ENCODE measurements at regions not wholly inside any gene's neighbourhood (a gene's known extent, or its start where the extent isn't known, plus 50 kb on each side); places are given as distances from the start of the nearest gene placed in this dataset.

DNA sequence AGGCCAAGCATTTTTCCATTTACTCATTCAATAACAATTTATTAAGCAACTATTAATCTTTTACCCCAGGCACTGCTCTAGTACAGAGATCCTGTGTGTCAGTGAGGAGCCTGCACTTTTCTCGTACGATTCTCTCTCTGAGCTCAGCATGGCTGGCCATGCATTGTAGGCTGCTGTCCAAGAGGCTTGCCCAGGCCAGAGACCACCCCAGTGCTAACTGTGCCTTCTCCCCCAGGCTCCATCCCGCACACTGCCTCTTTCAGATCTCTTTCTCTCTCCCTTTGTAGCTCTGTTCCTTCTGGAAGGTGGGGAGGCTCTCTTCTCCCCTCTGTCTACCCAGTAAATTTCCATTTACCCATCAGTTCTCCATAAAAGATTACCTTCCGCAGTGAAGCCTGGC, 101.0 kb upstream of the IKZF1 start:
- Histone ChIP-seq H3K27ac (ENCODE audit: insufficient read depth, low read length, poor library complexity, severe bottlenecking) (no peak overlapping the region), H3K4me1 (ENCODE audit: control insufficient read depth, insufficient read depth, low read length, poor library complexity, severe bottlenecking) (peaks cover 35% of the 10 kb centered on the region), H3K27me3 (replicated peaks; ENCODE audit: control insufficient read depth, insufficient read depth, low read length, poor library complexity, severe bottlenecking) (no peaks in the 10 kb centered on the region), H3K36me3 (ENCODE audit: control insufficient read depth, insufficient read depth, low read length) (no peaks in the 10 kb centered on the region), H3K9me3 (ENCODE audit: control insufficient read depth, low read length) (no peaks in the 10 kb centered on the region), H3K4me3 (ENCODE audit: insufficient read depth, low read depth, low read length, poor library complexity, severe bottlenecking) (no peak overlapping the region)
- DNase-seq: no peak

DNA sequence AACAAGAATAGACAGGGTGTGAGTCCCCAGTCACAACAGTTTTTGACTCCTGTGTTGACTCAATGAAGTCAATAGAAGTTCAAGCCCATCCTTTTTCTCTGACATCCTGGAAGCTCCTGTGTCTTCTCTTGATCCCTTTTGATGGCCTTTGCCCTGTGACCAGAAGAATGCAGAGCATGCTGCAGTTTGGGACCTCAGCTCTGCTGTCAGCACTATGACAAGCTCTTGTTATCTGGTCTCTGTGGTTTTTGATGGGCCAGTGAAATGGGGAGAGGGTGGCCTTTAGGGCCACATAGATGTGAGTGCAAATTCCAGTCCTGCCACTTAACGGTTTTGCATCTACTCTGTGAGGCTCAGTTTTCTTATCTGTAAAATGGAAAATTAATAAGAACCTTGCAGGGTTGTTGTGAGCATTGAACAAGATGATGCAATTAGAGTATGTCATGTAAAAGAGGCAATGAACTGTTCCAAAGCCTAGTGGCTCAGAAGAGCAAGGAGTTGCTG, 102.4 kb upstream of the IKZF1 start:
- H3K9me3 ChIP-seq (ENCODE audit: control insufficient read depth, low read length): no peaks in the 10 kb centered on the region
- DNase-seq: no peak
- H3K36me3 ChIP-seq (ENCODE audit: control insufficient read depth, insufficient read depth, low read length): no peaks in the 10 kb centered on the region
- H3K27ac ChIP-seq (ENCODE audit: insufficient read depth, low read length, poor library complexity, severe bottlenecking): no peak overlapping the region
- H3K27me3 ChIP-seq (replicated peaks; ENCODE audit: control insufficient read depth, insufficient read depth, low read length, poor library complexity, severe bottlenecking): no peaks in the 10 kb centered on the region
- H3K4me3 ChIP-seq (ENCODE audit: insufficient read depth, low read depth, low read length, poor library complexity, severe bottlenecking): no peak overlapping the region
- H3K4me1 ChIP-seq (ENCODE audit: control insufficient read depth, insufficient read depth, low read length, poor library complexity, severe bottlenecking): peaks cover 29% of the 10 kb centered on the region

DNA sequence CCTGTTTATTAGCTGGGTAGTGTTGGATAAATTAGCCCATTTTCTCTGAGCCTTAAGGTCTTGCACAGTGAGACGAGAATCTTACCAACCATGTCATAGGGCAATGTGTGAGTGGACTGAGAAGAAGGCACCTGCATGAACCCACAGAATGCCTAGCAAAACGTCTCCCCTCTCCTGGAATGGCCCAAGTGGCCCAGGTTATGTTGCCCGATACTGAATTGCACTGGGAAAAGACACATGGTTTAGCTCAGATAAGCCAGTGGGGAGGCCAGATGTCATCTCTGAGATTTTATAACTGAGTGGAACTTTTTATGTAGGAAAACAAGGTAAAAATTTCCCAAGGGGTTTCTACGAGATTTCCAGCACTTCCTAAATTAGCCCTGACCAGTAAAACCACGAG, 104.7 kb upstream of the IKZF1 start:
- Histone ChIP-seq H3K4me1 (ENCODE audit: control insufficient read depth, insufficient read depth, low read length, poor library complexity, severe bottlenecking) (peaks cover 11% of the 10 kb centered on the region), H3K9me3 (ENCODE audit: control insufficient read depth, low read length) (no peaks in the 10 kb centered on the region), H3K27me3 (replicated peaks; ENCODE audit: control insufficient read depth, insufficient read depth, low read length, poor library complexity, severe bottlenecking) (no peaks in the 10 kb centered on the region), H3K36me3 (ENCODE audit: control insufficient read depth, insufficient read depth, low read length) (no peaks in the 10 kb centered on the region), H3K27ac (ENCODE audit: insufficient read depth, low read length, poor library complexity, severe bottlenecking) (no peak overlapping the region), H3K4me3 (ENCODE audit: insufficient read depth, low read depth, low read length, poor library complexity, severe bottlenecking) (no peak overlapping the region)
- DNase-seq: no peak

DNA sequence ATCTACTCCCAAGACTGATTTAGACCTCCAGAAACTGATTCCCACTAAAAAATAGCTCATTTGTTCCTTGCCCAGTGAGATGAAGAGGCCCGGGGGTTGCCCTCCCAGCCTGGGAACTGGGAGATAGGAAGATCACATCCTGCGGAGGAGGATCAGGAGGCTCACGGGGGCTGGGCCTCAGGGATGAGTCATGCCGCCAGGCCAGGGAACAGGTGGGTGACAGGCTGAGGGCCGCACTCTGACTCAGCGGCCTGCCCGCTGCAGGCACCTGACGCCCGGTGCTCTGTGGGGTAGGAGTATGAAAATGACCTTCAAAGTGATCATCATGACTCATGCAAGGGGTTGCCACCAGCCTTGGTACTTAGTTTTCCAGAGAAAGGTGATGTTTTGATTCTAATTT, 104.5 kb upstream of the ZPBP start:
- DNase-seq: peak in 2 of 3 donors; percentile 12 to 36
- Histone ChIP-seq H3K9me3 (ENCODE audit: control insufficient read depth, low read length) (no peaks in the 10 kb centered on the region), H3K4me3 (ENCODE audit: insufficient read depth, low read depth, low read length, poor library complexity, severe bottlenecking) (no peak overlapping the region), H3K4me1 (ENCODE audit: control insufficient read depth, insufficient read depth, low read length, poor library complexity, severe bottlenecking) (peaks cover 3% of the 10 kb centered on the region), H3K27ac (ENCODE audit: insufficient read depth, low read length, poor library complexity, severe bottlenecking) (no peak overlapping the region), H3K36me3 (ENCODE audit: control insufficient read depth, insufficient read depth, low read length) (no peaks in the 10 kb centered on the region), H3K27me3 (replicated peaks; ENCODE audit: control insufficient read depth, insufficient read depth, low read length, poor library complexity, severe bottlenecking) (no peaks in the 10 kb centered on the region)

DNA sequence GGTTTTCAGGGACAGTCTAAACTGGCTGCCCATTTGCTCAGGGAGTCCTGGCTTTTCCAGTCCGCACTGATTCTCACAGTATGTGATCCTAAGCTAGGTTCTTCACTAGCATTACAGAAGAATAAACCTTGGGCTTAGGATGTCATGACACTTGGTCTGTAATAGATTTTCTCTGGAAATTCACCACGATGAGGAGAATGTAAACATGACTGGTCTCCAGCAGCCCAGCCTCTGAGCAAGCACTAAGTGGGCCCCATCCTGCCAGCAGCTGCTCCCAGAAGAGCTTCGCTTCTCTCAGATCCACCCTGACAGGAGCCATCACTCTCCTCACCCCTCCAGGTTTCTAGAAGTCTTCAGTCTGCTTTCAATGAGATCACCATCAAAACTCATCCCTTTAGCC, 103.7 kb upstream of the ZPBP start:
- Histone ChIP-seq H3K27ac (ENCODE audit: insufficient read depth, low read length, poor library complexity, severe bottlenecking) (no peak overlapping the region), H3K36me3 (ENCODE audit: control insufficient read depth, insufficient read depth, low read length) (no peaks in the 10 kb centered on the region), H3K9me3 (ENCODE audit: control insufficient read depth, low read length) (no peaks in the 10 kb centered on the region), H3K4me1 (ENCODE audit: control insufficient read depth, insufficient read depth, low read length, poor library complexity, severe bottlenecking) (peaks cover 3% of the 10 kb centered on the region), H3K27me3 (replicated peaks; ENCODE audit: control insufficient read depth, insufficient read depth, low read length, poor library complexity, severe bottlenecking) (no peaks in the 10 kb centered on the region), H3K4me3 (ENCODE audit: insufficient read depth, low read depth, low read length, poor library complexity, severe bottlenecking) (no peak overlapping the region)
- DNase-seq: no peak

DNA sequence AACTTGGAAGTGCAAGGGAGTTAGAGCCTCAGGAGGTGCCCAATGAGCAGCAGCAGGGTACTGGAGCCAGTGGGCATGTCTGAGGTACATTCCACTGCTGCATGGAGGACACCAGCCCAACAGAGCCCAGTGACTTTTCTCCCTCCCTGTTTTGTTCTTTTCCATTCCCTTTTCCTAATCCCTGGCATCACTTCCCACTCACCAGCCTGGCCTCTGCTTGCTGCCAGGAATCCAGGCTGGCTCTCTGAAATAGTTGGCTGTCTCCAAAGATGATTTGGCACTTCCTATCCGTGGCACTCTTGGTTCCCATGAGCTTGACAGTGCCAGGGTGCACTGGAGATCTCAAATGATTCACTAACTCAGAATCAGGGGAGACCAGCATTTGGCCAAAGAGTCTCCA, 97.7 kb upstream of the ZPBP start:
- DNase-seq: no peak
- H3K4me1 ChIP-seq (ENCODE audit: control insufficient read depth, insufficient read depth, low read length, poor library complexity, severe bottlenecking): no peaks in the 10 kb centered on the region
- H3K36me3 ChIP-seq (ENCODE audit: control insufficient read depth, insufficient read depth, low read length): no peaks in the 10 kb centered on the region
- no peak overlapping the region for H3K27ac ChIP-seq (ENCODE audit: insufficient read depth, low read length, poor library complexity, severe bottlenecking)
- no peaks in the 10 kb centered on the region for H3K9me3 ChIP-seq (ENCODE audit: control insufficient read depth, low read length)
- no peaks in the 10 kb centered on the region for H3K27me3 ChIP-seq (replicated peaks; ENCODE audit: control insufficient read depth, insufficient read depth, low read length, poor library complexity, severe bottlenecking)
- no peak overlapping the region for H3K4me3 ChIP-seq (ENCODE audit: insufficient read depth, low read depth, low read length, poor library complexity, severe bottlenecking)

DNA sequence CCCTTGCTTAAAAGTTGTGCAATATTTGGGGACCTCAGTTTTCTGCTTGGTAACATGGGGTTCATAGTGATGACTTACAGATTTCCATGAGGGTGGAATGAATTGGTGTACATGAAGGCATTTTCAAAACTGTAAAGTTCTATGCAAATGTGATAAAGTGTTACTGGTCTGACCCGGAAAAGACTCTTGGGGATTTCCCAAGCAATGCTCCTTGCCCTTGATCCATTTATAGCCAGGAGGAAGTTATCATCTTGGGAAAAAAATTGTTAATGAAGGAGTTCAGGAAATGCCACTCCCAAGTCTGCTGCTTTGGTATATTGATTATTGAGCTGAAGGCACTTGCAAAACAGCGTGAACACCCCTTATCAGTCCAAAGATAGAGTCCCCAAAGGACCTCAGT, 96.3 kb upstream of the ZPBP start:
- Histone ChIP-seq H3K4me3 (ENCODE audit: insufficient read depth, low read depth, low read length, poor library complexity, severe bottlenecking) (no peak overlapping the region), H3K36me3 (ENCODE audit: control insufficient read depth, insufficient read depth, low read length) (no peaks in the 10 kb centered on the region), H3K9me3 (ENCODE audit: control insufficient read depth, low read length) (no peaks in the 10 kb centered on the region), H3K27ac (ENCODE audit: insufficient read depth, low read length, poor library complexity, severe bottlenecking) (no peak overlapping the region), H3K4me1 (ENCODE audit: control insufficient read depth, insufficient read depth, low read length, poor library complexity, severe bottlenecking) (no peaks in the 10 kb centered on the region), H3K27me3 (replicated peaks; ENCODE audit: control insufficient read depth, insufficient read depth, low read length, poor library complexity, severe bottlenecking) (no peaks in the 10 kb centered on the region)
- DNase-seq: no peak

DNA sequence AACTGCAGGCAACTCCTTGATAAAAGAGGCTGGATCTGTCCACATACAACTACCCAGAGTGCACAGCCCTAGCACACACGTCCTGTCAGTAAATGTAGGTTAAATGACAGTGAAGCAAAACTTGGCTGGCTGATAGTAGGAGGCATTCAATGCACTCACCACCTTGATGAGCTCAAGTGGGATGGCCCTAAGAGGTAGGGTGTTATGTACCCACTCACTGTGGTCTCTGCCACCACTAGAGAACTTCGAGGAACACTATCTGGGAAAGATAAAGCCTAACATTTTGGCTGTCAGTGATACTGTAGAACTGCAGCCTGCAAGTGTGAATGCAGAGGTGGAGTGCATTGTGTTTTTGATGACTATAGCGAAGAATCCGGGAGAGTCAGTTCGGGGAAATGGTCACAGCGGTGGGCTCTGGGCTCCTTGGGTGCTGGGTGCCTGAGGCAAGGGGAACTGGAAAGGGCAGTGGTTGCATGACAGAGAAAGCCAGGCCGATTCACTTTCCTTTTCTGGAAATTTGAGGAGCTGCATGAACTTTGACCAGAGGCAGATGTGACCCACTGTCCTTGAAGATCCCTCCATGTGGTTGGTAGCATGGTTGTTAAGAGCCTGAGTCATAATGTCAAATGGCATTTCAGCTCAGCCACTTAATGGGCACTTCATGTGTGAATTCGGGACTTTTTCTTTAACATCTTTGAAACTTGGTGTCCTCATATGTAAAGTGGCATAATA, 93.1 kb upstream of the ZPBP start:
- Histone ChIP-seq H3K27ac (ENCODE audit: insufficient read depth, low read length, poor library complexity, severe bottlenecking) (no peak overlapping the region), H3K27me3 (replicated peaks; ENCODE audit: control insufficient read depth, insufficient read depth, low read length, poor library complexity, severe bottlenecking) (no peaks in the 10 kb centered on the region), H3K4me3 (ENCODE audit: insufficient read depth, low read depth, low read length, poor library complexity, severe bottlenecking) (no peak overlapping the region), H3K9me3 (ENCODE audit: control insufficient read depth, low read length) (no peaks in the 10 kb centered on the region), H3K4me1 (ENCODE audit: control insufficient read depth, insufficient read depth, low read length, poor library complexity, severe bottlenecking) (no peaks in the 10 kb centered on the region), H3K36me3 (ENCODE audit: control insufficient read depth, insufficient read depth, low read length) (no peaks in the 10 kb centered on the region)
- DNase-seq: no peak

DNA sequence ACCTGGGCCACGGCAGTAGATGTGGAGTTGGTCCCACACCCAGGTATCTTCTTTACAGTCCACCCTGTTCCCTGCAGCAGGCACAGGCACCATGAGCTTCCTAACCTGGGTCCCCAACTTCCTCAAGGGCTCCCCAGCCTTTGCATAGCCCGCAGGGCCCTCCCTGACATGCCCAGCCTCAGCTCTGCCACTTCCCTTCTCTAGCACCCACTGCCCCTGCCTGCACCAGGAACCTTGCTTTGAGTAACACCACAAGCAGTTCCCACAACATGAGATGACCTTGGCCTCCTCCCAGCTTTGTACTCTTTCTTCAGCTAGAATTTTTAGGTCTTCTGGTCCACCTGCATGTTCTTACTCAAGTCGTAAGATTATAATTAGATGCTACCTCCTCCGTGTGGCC, 92.2 kb upstream of the ZPBP start:
- DNase-seq: no peak
- H3K4me1 ChIP-seq (ENCODE audit: control insufficient read depth, insufficient read depth, low read length, poor library complexity, severe bottlenecking): no peaks in the 10 kb centered on the region
- no peaks in the 10 kb centered on the region for H3K27me3 ChIP-seq (replicated peaks; ENCODE audit: control insufficient read depth, insufficient read depth, low read length, poor library complexity, severe bottlenecking)
- H3K4me3 ChIP-seq (ENCODE audit: insufficient read depth, low read depth, low read length, poor library complexity, severe bottlenecking): no peak overlapping the region
- H3K36me3 ChIP-seq (ENCODE audit: control insufficient read depth, insufficient read depth, low read length): no peaks in the 10 kb centered on the region
- H3K27ac ChIP-seq (ENCODE audit: insufficient read depth, low read length, poor library complexity, severe bottlenecking): no peak overlapping the region
- no peaks in the 10 kb centered on the region for H3K9me3 ChIP-seq (ENCODE audit: control insufficient read depth, low read length)

DNA sequence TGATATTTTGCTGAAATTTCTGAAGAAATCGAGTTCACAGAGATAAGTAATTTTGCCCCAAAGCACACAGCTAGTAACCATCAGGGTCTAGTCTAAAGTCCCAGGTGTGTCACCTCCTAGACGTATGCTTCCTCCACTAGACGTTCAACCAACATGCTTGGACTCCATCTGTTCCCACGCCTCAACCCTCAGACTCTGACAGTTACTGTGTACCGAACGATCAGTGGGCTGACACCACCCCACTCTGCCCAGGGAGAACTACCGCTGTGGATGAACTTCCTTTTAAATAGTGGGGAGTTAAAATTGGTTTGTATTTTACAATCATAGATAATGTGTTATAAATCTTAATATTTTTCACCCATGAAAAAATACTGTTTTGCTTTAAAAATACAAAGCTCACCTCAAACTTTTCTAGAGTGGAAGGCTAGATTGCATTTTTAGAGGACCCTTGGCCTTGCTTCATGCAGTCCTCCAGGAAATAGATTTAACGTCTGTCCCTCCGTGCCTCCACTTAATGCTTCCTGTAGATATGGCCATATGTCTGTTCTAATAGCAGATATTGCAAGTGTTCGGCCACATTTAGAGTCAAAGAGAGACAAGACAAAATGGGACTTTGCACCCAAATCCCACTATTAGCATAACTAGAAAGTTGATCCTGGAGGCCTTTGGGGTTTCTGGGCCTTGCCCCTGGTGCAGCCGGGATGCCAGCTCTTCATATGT, 91.4 kb upstream of the ZPBP start:
- H3K4me3 ChIP-seq (ENCODE audit: insufficient read depth, low read depth, low read length, poor library complexity, severe bottlenecking): no peak overlapping the region
- no peak for DNase-seq
- no peaks in the 10 kb centered on the region for H3K4me1 ChIP-seq (ENCODE audit: control insufficient read depth, insufficient read depth, low read length, poor library complexity, severe bottlenecking)
- H3K27me3 ChIP-seq (replicated peaks; ENCODE audit: control insufficient read depth, insufficient read depth, low read length, poor library complexity, severe bottlenecking): no peaks in the 10 kb centered on the region
- H3K27ac ChIP-seq (ENCODE audit: insufficient read depth, low read length, poor library complexity, severe bottlenecking): no peak overlapping the region
- H3K9me3 ChIP-seq (ENCODE audit: control insufficient read depth, low read length): no peaks in the 10 kb centered on the region
- no peaks in the 10 kb centered on the region for H3K36me3 ChIP-seq (ENCODE audit: control insufficient read depth, insufficient read depth, low read length)
